ENCODE measurements at regions not wholly inside any gene's neighbourhood (a gene's known extent, or its start where the extent isn't known, plus 50 kb on each side); places are given as distances from the start of the nearest gene placed in this dataset.

- Histone ChIP-seq H3K4me1 (no peaks in the 10 kb centered on the region), H3K9me3 (no peaks in the 10 kb centered on the region), H3K36me3 (no peaks in the 10 kb centered on the region), H3K27ac (no peak overlapping the region), H3K4me3 (no peak overlapping the region), H3K27me3 (peaks cover 5% of the 10 kb centered on the region)
- WGBS, 2 donors (ENCODE audit: low coverage in 1 of 2), result 87 to 97% methylated on average over 5 to 6 of the region's 6 CpGs
- ATAC-seq, result no peak
- no peak for TF ChIP-seq CTCF (IDR thresholded peaks at IDR 0.05)
- no peak for TF ChIP-seq POLR2AphosphoS5 (IDR thresholded peaks at IDR 0.05)
- TF ChIP-seq EP300 (IDR thresholded peaks at IDR 0.05), result no peak
- no peak for TF ChIP-seq POLR2A (IDR thresholded peaks at IDR 0.05)
Observed at GRCh38 chr16:17861981-17862479, 391.3 kb upstream of the XYLT1 start.

GRCh38 chr16:17858061-17858460, 387.3 kb upstream of the XYLT1 start:
- 21 to 30% methylated on average over 5 to 10 of the region's 10 CpGs for WGBS, 2 donors (ENCODE audit: low coverage in 1 of 2)
- no peaks in the 10 kb centered on the region for H3K36me3 ChIP-seq
- H3K9me3 ChIP-seq, result peaks cover 0 to 5% (median 0%) of the 10 kb centered on the region in 3 donors
- ATAC-seq, result no peak
- H3K27ac ChIP-seq, result no peak overlapping the region
- TF ChIP-seq CTCF (IDR thresholded peaks at IDR 0.05) (no peak), POLR2AphosphoS5 (IDR thresholded peaks at IDR 0.05) (no peak), EP300 (IDR thresholded peaks at IDR 0.05) (no peak), POLR2A (IDR thresholded peaks at IDR 0.05) (no peak)
- no peak overlapping the region for H3K4me3 ChIP-seq
- peaks cover 5% of the 10 kb centered on the region for H3K27me3 ChIP-seq
- H3K4me1 ChIP-seq, result no peaks in the 10 kb centered on the region

- H3K4me1 ChIP-seq, result no peaks in the 10 kb centered on the region
- peaks cover under 1% of the 10 kb centered on the region for H3K27me3 ChIP-seq
- peaks cover 0 to 5% (median 0%) of the 10 kb centered on the region in 3 donors for H3K9me3 ChIP-seq
- no peak overlapping the region for H3K27ac ChIP-seq
- no peak for TF ChIP-seq CTCF (IDR thresholded peaks at IDR 0.05)
- TF ChIP-seq POLR2A (IDR thresholded peaks at IDR 0.05), result no peak
- TF ChIP-seq EP300 (IDR thresholded peaks at IDR 0.05), result no peak
- TF ChIP-seq POLR2AphosphoS5 (IDR thresholded peaks at IDR 0.05), result no peak
- WGBS, 2 donors (ENCODE audit: low coverage in 1 of 2), result 86 to 90% methylated on average over 3 to 5 of the region's 5 CpGs
- H3K4me3 ChIP-seq, result no peak overlapping the region
- no peak for ATAC-seq
- H3K36me3 ChIP-seq, result no peaks in the 10 kb centered on the region
Observed at GRCh38 chr16:17853958-17854357, 383.2 kb upstream of the XYLT1 start.

GRCh38 chr16:17852977-17853702, 382.4 kb upstream of the XYLT1 start:
- no peak for ATAC-seq
- TF ChIP-seq EP300 (IDR thresholded peaks at IDR 0.05) (no peak), POLR2A (IDR thresholded peaks at IDR 0.05) (no peak), CTCF (IDR thresholded peaks at IDR 0.05) (no peak), POLR2AphosphoS5 (IDR thresholded peaks at IDR 0.05) (no peak)
- H3K27ac ChIP-seq, result no peak overlapping the region
- H3K9me3 ChIP-seq, result peaks cover 0 to 5% (median 0%) of the 10 kb centered on the region in 3 donors
- no peaks in the 10 kb centered on the region for H3K4me1 ChIP-seq
- H3K4me3 ChIP-seq, result no peak overlapping the region
- H3K27me3 ChIP-seq, result peaks cover 5% of the 10 kb centered on the region
- 83 to 100% methylated on average over 3 to 5 of the region's 6 CpGs for WGBS, 2 donors (ENCODE audit: low coverage in 1 of 2)
- no peaks in the 10 kb centered on the region for H3K36me3 ChIP-seq

All from gastroesophageal sphincter (tissue), 4 donors.